HCT116 (cell line): ENCODE measurements at regions not wholly inside any gene's neighbourhood (a gene's known extent, or its start where the extent isn't known, plus 50 kb on each side); places are given as distances from the start of the nearest gene placed in this dataset.
"Not testable (repeated sequence)": the region's sequence is repeated elsewhere in the genome, so short reads cannot be mapped to it uniquely, and the experiment has no call there.

Experiments used
- CEBPB ChIP-seq: IDR thresholded peaks from 2 replicates; pipeline ENCODE4 v1.6.1; 2012; ENCODE audit warnings: low read depth
- CTCF ChIP-seq, 3 experiments: fragments of 200-600 bp in 1 of 3; sonication (generic) in 1 of 3; IDR thresholded peaks in 2 of 3; conservative IDR thresholded peaks in 1 of 3; 2 replicates each; pipeline ENCODE4 v1.5.1; 2012 to 2017; ENCODE audit warnings: low read depth in 2 of 3, low read length in 2 of 3, antibody characterized with exemption in 1 of 3, borderline replicate concordance in 1 of 3, control low read depth in 1 of 3, mild to moderate bottlenecking in 1 of 3, mixed read lengths in 1 of 3, mixed run types in 1 of 3, moderate library complexity in 1 of 3; ENCODE audit not compliant: insufficient read depth in 1 of 3
- EGR1 ChIP-seq: IDR thresholded peaks from 2 replicates; pipeline ENCODE4 v1.6.1; 2012; ENCODE audit warnings: low read depth
- EZH2 ChIP-seq: fragments of 200-600 bp; sonication (generic); IDR thresholded peaks from 2 replicates; pipeline ENCODE4 v1.6.1; 2017; ENCODE audit warnings: antibody characterized with exemption, mixed run types
- POLR2A ChIP-seq: IDR thresholded peaks from 2 replicates; pipeline ENCODE4 v1.7.0; 2011; ENCODE audit warnings: borderline replicate concordance; ENCODE audit not compliant: insufficient read depth, insufficient read length; ENCODE audit errors: extremely low read depth
- POLR2AphosphoS5 ChIP-seq: IDR thresholded peaks from 2 replicates; pipeline ENCODE4 v1.6.1; 2011; ENCODE audit warnings: mild to moderate bottlenecking, low read depth, low read length, moderate library complexity
- REST ChIP-seq: IDR thresholded peaks from 2 replicates; pipeline ENCODE4 v1.6.1; 2012; ENCODE audit warnings: low read depth
- SP1 ChIP-seq: IDR thresholded peaks from 2 replicates; pipeline ENCODE4 v1.6.1; 2012; ENCODE audit warnings: low read depth
- YY1 ChIP-seq: IDR thresholded peaks from 2 replicates; pipeline ENCODE4 v1.6.1; 2011; ENCODE audit warnings: low read length, low read depth, moderate library complexity, mild to moderate bottlenecking; ENCODE audit not compliant: insufficient replicate concordance; ENCODE audit errors: extremely low read depth
- ZNF274 ChIP-seq: fragments of 200-500 bp; sonication (Bioruptor generic); IDR thresholded peaks from 2 replicates; pipeline ENCODE4 v1.6.1; 2014; ENCODE audit warnings: mild to moderate bottlenecking, low read depth, low read length, inconsistent platforms

DNA sequence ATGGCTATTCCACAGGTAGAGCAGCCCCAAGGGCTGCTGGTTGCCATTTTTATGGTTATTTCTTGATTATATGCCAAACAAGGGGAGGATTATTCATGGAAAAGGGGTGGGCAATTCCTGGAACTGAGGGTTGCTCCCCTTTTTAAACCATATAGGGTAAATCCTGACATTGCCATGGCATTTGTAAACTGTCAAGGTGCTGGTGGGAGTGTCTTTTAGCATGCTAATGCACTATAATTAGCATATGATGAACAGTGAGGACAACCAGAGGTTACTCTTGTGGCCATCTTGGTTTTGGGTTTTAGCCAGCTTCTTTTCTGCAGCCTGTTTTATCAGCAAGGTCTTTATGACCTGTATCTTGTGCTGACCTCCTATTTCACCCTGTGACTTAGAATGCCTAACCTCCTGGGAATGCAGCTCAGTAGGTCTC, 503.7 kb downstream of the IGSF11 start:
- not testable (repeated sequence) for TF ChIP-seq EZH2; CTCF (IDR thresholded peaks at IDR 0.05 in 2 of 3, conservative IDR thresholded peaks at IDR 0.05 in 1 of 3; ENCODE audit: borderline replicate concordance in 1 of 3, insufficient read depth in 1 of 3, low read depth in 2 of 3, low read length in 2 of 3); REST; YY1; ZNF274; POLR2A; POLR2AphosphoS5; CEBPB; EGR1; SP1
